Lower leg skin (tissue), 3 donors: ENCODE measurements at regions not wholly inside any gene's neighbourhood (a gene's known extent, or its start where the extent isn't known, plus 50 kb on each side); places are given as distances from the start of the nearest gene placed in this dataset.

Experiments used
- POLR2A ChIP-seq, 2 donors: fragments of 450-650 bp; IDR thresholded peaks; one replicate each; pipeline ENCODE4 v1.6.1; 2016 to 2017; ENCODE audit warnings: antibody characterized with exemption in 2 of 2, mild to moderate bottlenecking in 1 of 2, moderate library complexity in 1 of 2
- TF ChIP-seq, protein P1 (sequence below), 3 donors: fragments of 450-650 bp; IDR thresholded peaks; one replicate each; pipeline ENCODE4 v1.5.1; 2016; ENCODE audit warnings: antibody characterized with exemption in 3 of 3, mild to moderate bottlenecking in 3 of 3, moderate library complexity in 2 of 3

DNA sequence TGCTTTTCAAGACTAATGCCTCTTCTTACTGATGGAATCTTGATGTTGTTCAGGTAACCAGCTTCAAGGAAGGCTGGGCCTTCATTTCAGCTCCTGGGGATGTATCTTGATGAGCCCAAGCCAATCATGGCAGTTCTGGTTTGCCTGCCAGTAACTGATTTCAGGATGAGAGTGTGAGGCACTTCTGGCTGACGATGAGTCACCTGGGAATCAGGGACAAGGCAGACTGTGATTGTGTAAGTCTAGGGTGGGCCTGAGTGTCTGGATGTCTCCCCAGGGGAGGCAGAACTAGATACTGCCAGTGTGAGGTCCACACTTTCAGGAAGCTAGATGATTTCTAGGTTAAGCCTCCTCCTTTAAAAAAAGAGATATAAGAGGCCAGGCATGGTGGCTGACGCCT is 77.3 kb upstream of the KL start:
- TF ChIP-seq, protein P1, sequence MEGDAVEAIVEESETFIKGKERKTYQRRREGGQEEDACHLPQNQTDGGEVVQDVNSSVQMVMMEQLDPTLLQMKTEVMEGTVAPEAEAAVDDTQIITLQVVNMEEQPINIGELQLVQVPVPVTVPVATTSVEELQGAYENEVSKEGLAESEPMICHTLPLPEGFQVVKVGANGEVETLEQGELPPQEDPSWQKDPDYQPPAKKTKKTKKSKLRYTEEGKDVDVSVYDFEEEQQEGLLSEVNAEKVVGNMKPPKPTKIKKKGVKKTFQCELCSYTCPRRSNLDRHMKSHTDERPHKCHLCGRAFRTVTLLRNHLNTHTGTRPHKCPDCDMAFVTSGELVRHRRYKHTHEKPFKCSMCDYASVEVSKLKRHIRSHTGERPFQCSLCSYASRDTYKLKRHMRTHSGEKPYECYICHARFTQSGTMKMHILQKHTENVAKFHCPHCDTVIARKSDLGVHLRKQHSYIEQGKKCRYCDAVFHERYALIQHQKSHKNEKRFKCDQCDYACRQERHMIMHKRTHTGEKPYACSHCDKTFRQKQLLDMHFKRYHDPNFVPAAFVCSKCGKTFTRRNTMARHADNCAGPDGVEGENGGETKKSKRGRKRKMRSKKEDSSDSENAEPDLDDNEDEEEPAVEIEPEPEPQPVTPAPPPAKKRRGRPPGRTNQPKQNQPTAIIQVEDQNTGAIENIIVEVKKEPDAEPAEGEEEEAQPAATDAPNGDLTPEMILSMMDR (IDR thresholded peaks at IDR 0.05) = no peak
- TF ChIP-seq POLR2A (IDR thresholded peaks at IDR 0.05) = no peak
